ENCODE measurements at regions not wholly inside any gene's neighbourhood (a gene's known extent, or its start where the extent isn't known, plus 50 kb on each side); places are given as distances from the start of the nearest gene placed in this dataset.

GRCh38 chr2:111705711-111706336, 178.2 kb downstream of the ANAPC1 start:
- TF ChIP-seq POLR2A (IDR thresholded peaks at IDR 0.05; ENCODE audit: low read depth, low read length) (no peak), POLR2AphosphoS5 (IDR thresholded peaks at IDR 0.05; ENCODE audit: low read depth, low read length) (no peak), POU2F2 (IDR thresholded peaks at IDR 0.05; ENCODE audit: low read depth, low read length) (no peak), TAF1 (IDR thresholded peaks at IDR 0.05; ENCODE audit: low read depth, low read length) (no peak)

Data from GM12891 (cell line).